ENCODE measurements at regions not wholly inside any gene's neighbourhood (a gene's known extent, or its start where the extent isn't known, plus 50 kb on each side); places are given as distances from the start of the nearest gene placed in this dataset.
"Not testable (repeated sequence)": the region's sequence is repeated elsewhere in the genome, so short reads cannot be mapped to it uniquely, and the experiment has no call there.

DNA sequence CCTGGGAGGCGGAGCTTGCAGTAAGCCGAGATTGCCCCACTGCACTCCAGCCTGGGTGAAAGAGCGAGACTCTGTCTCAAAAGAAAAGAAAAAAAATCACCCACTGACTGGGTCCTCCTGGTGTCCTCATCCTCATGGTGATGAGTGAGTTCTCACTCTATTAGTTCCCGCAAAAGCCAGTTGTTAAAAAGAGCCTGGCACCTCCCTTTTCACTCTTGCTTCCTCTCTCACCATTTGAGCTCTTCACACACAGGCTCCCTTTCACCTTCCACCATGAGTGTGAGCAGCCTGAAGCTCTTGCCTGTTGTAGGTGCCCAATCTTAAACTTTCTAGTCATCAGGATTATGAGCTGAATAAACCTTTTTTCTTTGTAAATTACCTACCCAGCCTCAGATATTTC is 176.4 kb downstream of the SLC38A4 start:
- ATAC-seq (replicated peaks in 6 of 8), result no peak
- in situ Hi-C loops (cut with MboI; ENCODE audit: low pct_unique_long_range_greater_than_20kb in 2 of 9, low sequenced_read_pairs in 9 of 9, unreplicated experiment in 9 of 9), result no loop called here
- no peak overlapping the region for H3K4me3 ChIP-seq
- H3K27ac ChIP-seq, result no peak overlapping the region
- H3K4me1 ChIP-seq (replicated peaks in 1 of 2), result no peaks in the 10 kb centered on the region
- 80 to 100% (median 100%) methylated on average over 1 to 2 of the region's 4 CpGs; no CpG with 5 or more reads in 3 of the 10 experiments for WGBS, 10 experiments

DNA sequence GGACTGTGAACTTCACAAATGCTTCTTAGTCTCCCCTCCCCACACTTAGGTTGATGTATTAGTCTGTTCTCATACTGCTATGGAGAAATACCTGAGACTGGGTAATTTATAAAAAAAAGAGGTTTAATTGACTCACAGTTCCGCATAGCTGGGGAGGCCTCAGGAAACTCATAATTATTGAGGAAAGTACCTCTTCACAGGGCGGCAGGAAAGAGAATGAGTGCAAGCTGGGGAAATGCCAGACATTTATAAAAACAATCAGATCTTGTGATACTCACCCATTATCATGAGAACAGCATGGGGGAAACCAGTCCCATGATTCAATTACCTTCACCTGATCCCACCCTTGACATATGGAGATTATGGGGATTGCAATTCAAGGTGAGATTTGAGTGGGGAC is 178.8 kb downstream of the SLC38A4 start:
- Histone ChIP-seq H3K4me1 (replicated peaks in 1 of 2) (no peaks in the 10 kb centered on the region), H3K27ac (no peak overlapping the region), H3K4me3 (no peak overlapping the region)
- no peak for ATAC-seq (replicated peaks in 6 of 8)
- 20 to 100% (median 96%) methylated on average over 1 to 2 of the region's 2 CpGs; no CpG with 5 or more reads in 2 of the 10 experiments for WGBS, 10 experiments
- in situ Hi-C loops (cut with MboI; ENCODE audit: low pct_unique_long_range_greater_than_20kb in 2 of 9, low sequenced_read_pairs in 9 of 9, unreplicated experiment in 9 of 9), result no loop called here

DNA sequence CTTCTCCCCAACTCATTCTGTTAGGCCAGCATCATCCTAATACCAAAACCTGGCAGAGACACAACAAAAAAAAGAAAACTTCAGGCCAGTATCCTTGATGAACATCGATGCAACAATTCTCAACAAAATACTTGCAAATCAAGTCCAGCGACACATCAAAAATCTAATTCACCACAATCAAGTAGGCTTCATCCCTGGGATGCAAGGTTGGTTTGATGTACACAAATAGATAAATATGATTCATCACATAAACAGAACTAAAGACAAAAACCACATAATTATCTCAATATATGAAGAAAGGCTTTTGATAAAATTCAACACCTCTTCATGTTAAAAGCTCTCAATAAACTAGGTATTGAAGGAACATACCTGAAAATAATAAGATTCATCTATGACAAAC is 184.1 kb downstream of the SLC38A4 start:
- WGBS, 10 experiments, result 42 to 100% (median 100%) methylated on average over 1 to 2 of the region's 2 CpGs; no CpG with 5 or more reads in 1 of the 10 experiments
- ATAC-seq (replicated peaks in 6 of 8); H3K4me1 ChIP-seq (replicated peaks in 1 of 2); H3K27ac ChIP-seq; in situ Hi-C loops (cut with MboI; ENCODE audit: low pct_unique_long_range_greater_than_20kb in 2 of 9, low sequenced_read_pairs in 9 of 9, unreplicated experiment in 9 of 9); H3K4me3 ChIP-seq: not testable (repeated sequence)

DNA sequence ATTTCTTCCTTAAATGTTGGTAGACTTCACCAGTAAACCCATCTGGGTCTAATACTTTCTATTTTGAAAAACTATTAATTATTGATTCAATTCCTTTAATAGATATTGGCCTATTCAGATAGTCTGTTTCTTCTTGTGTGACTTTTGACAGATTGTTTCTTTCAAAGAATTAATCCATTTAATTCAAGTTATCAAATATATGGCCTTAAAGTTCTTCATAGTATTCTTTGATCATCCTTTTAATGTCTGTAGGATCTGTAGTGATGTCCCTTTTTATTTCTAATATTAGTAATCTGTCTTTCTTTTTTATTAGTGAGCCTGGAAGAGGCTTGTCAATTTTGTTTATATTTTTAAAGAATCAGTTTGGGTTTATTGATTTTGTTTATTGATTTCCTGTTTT is 190.0 kb downstream of the SLC38A4 start:
- H3K27ac ChIP-seq, result no peak overlapping the region
- in situ Hi-C loops (cut with MboI; ENCODE audit: low pct_unique_long_range_greater_than_20kb in 2 of 9, low sequenced_read_pairs in 9 of 9, unreplicated experiment in 9 of 9), result no loop called here
- H3K4me1 ChIP-seq (replicated peaks in 1 of 2), result no peaks in the 10 kb centered on the region
- no peak for ATAC-seq (replicated peaks in 6 of 8)
- no peak overlapping the region for H3K4me3 ChIP-seq

DNA sequence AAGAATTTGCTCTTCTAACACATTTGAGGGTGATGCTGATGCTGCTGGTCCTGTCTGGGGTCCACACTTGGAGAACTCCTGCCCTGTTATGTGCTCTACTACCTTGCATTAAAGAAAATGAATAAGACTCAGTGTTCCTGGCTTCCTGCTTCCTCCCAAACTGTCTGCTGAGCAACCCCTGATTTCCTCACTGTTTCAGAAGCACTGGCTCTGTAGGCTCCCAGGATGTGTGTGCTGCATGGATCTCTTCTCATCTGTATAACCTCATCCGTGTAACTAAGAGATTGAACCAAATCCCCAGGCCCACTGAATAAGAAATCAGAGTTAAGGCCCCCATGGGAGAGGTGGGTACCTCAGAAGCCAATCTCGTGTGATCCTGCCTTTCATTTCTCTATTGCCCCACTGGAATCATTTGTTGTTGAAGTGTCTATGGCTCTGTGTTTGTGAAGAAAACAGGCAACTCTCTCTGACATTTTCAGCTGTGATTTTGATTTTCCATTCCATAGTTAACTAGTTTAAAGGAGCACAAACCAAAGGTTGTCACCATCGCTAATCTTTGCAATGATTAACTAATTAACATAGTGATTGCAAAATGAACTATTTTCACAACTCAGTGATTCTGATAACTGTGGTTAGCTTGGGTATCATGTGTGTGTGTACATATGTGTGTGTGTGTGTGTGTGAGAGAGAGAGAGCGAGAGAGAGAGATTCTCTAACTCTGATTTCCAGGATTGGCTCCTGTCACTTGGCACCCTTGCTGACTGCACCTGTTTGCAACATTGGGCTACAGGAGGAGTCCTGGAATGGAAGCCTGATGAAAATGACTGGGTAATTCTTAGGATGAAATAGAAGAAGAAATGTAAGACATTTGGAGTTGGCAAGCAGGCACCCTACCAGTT is 196.2 kb downstream of the SLC38A4 start:
- in situ Hi-C loops (cut with MboI; ENCODE audit: low pct_unique_long_range_greater_than_20kb in 2 of 9, low sequenced_read_pairs in 9 of 9, unreplicated experiment in 9 of 9), result no loop called here
- no peaks in the 10 kb centered on the region for H3K4me1 ChIP-seq (replicated peaks in 1 of 2)
- no peak overlapping the region for H3K4me3 ChIP-seq
- ATAC-seq (replicated peaks in 6 of 8), result no peak
- H3K27ac ChIP-seq, result no peak overlapping the region
- 75 to 100% (median 93%) methylated on average over 1 to 3 of the region's 4 CpGs; no CpG with 5 or more reads in 2 of the 10 experiments for WGBS, 10 experiments

DNA sequence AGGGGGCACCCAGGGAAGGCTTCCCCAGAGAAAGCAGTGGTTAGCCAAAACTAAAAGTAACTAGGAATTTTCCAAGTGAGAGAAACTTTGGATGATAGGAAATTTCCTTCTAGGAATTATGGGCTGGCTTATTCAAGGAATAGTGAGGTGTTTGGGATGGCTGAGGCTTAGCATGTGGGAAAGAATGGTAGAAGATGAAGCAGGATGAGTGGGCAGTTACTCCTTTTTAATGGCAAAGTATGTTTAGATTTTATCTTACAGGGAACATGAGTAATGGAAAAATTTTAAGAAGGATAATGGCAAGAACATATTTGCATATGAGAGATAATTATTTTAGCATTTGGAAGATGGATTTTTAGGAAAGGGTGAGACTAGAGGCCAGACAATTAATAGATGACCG is 197.6 kb downstream of the SLC38A4 start:
- WGBS, 10 experiments, result 83 to 100% (median 100%) methylated on average over 1 of the region's 1 CpG; no CpG with 5 or more reads in 1 of the 10 experiments
- ATAC-seq (replicated peaks in 6 of 8), result no peak
- H3K4me3 ChIP-seq, result no peak overlapping the region
- in situ Hi-C loops (cut with MboI; ENCODE audit: low pct_unique_long_range_greater_than_20kb in 2 of 9, low sequenced_read_pairs in 9 of 9, unreplicated experiment in 9 of 9), result no loop called here
- H3K4me1 ChIP-seq (replicated peaks in 1 of 2), result no peaks in the 10 kb centered on the region
- no peak overlapping the region for H3K27ac ChIP-seq

DNA sequence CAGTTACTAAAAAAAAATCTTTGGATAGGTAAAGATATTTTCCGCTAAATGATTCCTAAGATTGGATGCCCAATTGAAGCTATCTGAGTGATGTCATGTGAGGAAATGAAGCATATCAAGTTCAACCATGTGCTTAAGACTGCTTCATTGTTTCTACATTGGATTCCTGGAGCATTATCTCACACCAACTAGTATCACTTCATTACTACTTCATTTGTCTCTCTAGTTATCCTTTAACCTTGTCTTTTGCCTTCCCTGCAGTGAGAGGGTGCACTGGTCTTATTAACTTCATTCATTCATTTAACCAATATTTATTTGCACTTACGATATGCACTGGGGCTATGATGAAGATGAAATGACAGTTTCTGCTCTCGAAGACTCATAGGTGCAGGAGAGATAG is 198.1 kb downstream of the SLC38A4 start:
- no peak overlapping the region for H3K27ac ChIP-seq
- in situ Hi-C loops (cut with MboI; ENCODE audit: low pct_unique_long_range_greater_than_20kb in 2 of 9, low sequenced_read_pairs in 9 of 9, unreplicated experiment in 9 of 9), result no loop called here
- 67 to 100% (median 90%) methylated on average over 1 to 3 of the region's 3 CpGs; no CpG with 5 or more reads in 1 of the 10 experiments for WGBS, 10 experiments

DNA sequence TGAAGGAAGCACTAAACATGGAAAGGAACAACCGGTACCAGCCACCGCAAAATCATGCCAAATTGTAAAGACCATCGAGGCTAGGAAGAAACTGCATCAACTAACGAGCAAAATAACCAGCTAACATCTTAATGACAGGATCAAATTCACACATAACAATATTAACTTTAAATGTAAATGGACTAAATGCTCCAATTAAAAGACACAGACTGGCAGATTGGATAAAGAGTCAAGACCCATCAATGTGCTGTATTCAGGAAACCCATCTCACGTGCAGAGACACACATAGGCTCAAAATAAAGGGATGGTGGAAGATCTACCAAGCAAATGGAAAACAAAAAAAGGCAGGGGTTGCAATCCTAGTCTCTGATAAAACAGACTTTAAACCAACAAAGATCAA is 206.3 kb downstream of the SLC38A4 start:
- 67% methylated on average over 3 of the region's 5 CpGs; no CpG with 5 or more reads in 9 of the 10 experiments for WGBS, 10 experiments
- ATAC-seq (replicated peaks in 6 of 8); H3K27ac ChIP-seq; in situ Hi-C loops (cut with MboI; ENCODE audit: low pct_unique_long_range_greater_than_20kb in 2 of 9, low sequenced_read_pairs in 9 of 9, unreplicated experiment in 9 of 9); H3K4me1 ChIP-seq (replicated peaks in 1 of 2); H3K4me3 ChIP-seq: not testable (repeated sequence)

More for the DNA sequence above, 198.1 kb downstream of the SLC38A4 start:
- Histone ChIP-seq H3K4me3 (no peak overlapping the region), H3K4me1 (replicated peaks in 1 of 2) (no peaks in the 10 kb centered on the region)
- ATAC-seq (replicated peaks in 6 of 8), result no peak

DNA sequence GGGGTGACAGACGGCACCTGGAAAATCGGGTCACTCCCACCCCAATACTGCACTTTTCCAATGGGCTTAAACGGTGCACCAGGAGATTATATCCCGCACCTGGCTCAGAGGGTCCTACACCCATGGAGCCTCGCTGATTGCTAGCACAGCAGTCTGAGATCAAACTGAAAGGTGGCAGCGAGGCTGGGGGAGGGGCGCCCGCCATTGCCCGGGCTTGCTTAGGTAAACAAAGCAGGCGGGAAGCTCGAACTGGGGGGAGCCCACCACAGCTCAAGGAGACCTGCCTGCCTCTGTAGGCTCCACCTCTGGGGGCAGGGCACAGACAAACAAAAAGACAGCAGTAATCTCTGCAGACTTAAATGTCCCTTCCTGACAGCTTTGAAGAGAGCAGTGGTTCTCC is 208.1 kb downstream of the SLC38A4 start:
- in situ Hi-C loops (cut with MboI; ENCODE audit: low pct_unique_long_range_greater_than_20kb in 2 of 9, low sequenced_read_pairs in 9 of 9, unreplicated experiment in 9 of 9); H3K4me1 ChIP-seq (replicated peaks in 1 of 2); H3K27ac ChIP-seq; H3K4me3 ChIP-seq; ATAC-seq (replicated peaks in 6 of 8): not testable (repeated sequence)
- WGBS, 10 experiments, result no CpG with 5 or more reads among the region's 11 CpGs

DNA sequence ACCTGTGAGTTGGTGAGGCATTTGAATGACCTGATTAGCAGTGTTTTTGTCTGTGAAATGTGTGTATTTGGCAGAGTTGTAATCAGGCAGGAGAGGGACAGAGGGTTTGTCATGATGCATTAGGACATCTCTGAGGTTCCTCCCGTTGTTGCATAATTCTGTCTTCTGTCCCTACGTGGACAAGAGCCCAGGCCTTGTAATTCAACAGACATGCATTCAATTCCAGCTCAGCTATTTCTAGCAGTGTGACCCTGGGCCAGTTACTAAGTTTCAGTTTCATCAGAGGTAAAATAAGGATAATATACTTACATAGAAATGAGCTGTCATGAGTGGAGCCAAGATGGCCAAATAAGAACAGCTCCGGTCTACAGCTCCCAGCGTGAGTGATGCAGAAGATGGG is 208.6 kb downstream of the SLC38A4 start:
- Histone ChIP-seq H3K4me1 (replicated peaks in 1 of 2) (no peaks in the 10 kb centered on the region), H3K4me3 (no peak overlapping the region), H3K27ac (no peak overlapping the region)
- WGBS, 10 experiments, result 0 to 100% (median 71%) methylated on average over 1 to 2 of the region's 4 CpGs; no CpG with 5 or more reads in 4 of the 10 experiments
- in situ Hi-C loops (cut with MboI; ENCODE audit: low pct_unique_long_range_greater_than_20kb in 2 of 9, low sequenced_read_pairs in 9 of 9, unreplicated experiment in 9 of 9), result no loop called here
- ATAC-seq (replicated peaks in 6 of 8), result peak in 2 of 8 experiments; percentile 96 to 100

DNA sequence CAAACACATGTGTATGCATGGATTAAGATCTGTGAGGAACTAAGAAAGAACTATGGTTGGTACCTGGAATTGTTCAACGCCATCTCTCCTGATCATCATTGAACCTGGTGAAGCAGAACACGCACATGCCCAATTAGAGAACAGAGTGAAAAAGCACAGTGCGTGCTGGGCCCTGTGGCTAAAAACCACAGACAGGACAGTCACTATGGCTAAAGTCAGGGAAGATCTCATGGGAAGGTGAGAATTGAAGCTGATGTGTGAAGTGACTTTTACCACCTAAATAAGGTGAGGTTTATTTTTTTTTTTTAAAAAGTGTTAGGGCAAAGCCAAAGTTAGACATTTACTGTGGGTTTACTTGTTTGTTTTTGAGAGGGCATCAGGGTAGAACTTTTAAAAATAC is 215.0 kb downstream of the SLC38A4 start:
- in situ Hi-C loops (cut with MboI; ENCODE audit: low pct_unique_long_range_greater_than_20kb in 2 of 9, low sequenced_read_pairs in 9 of 9, unreplicated experiment in 9 of 9), result no loop called here
- Histone ChIP-seq H3K4me1 (replicated peaks in 1 of 2) (no peaks in the 10 kb centered on the region), H3K4me3 (no peak overlapping the region), H3K27ac (no peak overlapping the region)
- WGBS, 10 experiments, result 83 to 100% (median 87%) methylated on average over 1 to 3 of the region's 3 CpGs; no CpG with 5 or more reads in 2 of the 10 experiments
- ATAC-seq (replicated peaks in 6 of 8), result no peak

DNA sequence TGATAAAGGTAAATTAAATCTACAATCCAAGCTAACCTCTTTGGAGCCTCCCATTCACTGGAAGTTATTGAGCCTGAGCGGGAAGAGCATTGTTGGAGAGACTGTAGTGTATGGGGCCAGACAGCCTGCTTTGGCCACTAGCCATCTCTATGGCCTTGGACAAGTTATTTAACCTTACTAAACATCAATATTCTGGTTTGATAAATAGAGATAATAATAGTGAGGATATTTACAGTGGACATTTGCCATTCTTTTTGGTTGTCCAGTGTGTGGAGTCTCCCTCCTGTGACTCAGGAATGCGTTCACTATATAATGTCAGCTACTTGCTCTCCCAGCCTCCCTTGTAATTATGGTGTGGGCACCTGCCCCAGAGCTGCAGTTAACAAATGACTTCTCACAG is 216.1 kb downstream of the SLC38A4 start:
- 86 to 100% (median 100%) methylated on average over 1 to 2 of the region's 2 CpGs; no CpG with 5 or more reads in 3 of the 10 experiments for WGBS, 10 experiments
- no peak overlapping the region for H3K4me3 ChIP-seq

DNA sequence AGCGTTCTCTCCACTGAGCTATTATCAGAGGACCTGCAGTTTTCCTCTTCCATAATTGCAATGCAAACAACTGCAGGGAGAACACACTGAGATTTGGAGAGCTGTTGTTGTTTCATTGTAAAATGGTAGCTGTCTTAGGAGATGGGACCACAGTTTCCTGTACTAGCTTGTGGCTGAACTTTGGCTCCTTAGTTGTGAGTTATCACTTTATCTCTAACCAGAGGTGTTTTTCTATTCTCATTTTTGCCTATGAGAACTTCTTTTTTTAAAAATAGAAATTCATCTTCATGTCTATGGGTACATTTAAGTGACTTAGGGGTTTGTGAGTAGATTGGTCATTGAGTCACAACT is 216.5 kb downstream of the SLC38A4 start:
- no peak for ATAC-seq (replicated peaks in 6 of 8)
- Histone ChIP-seq H3K4me1 (replicated peaks in 1 of 2) (no peaks in the 10 kb centered on the region), H3K4me3 (no peak overlapping the region), H3K27ac (no peak overlapping the region)
- WGBS, 10 experiments, result 40 to 88% (median 75%) methylated on average over 1 of the region's 1 CpG; no CpG with 5 or more reads in 7 of the 10 experiments
- in situ Hi-C loops (cut with MboI; ENCODE audit: low pct_unique_long_range_greater_than_20kb in 2 of 9, low sequenced_read_pairs in 9 of 9, unreplicated experiment in 9 of 9), result no loop called here

More for the DNA sequence above, 216.1 kb downstream of the SLC38A4 start:
- ATAC-seq (replicated peaks in 6 of 8), result peak in 1 of 8 experiments; percentile 57
- no peaks in the 10 kb centered on the region for H3K4me1 ChIP-seq (replicated peaks in 1 of 2)
- in situ Hi-C loops (cut with MboI; ENCODE audit: low pct_unique_long_range_greater_than_20kb in 2 of 9, low sequenced_read_pairs in 9 of 9, unreplicated experiment in 9 of 9), result no loop called here
- no peak overlapping the region for H3K27ac ChIP-seq

Data from motor neuron (in vitro differentiated cells).